Colonic mucosa (tissue), 4 donors: ENCODE measurements at regions not wholly inside any gene's neighbourhood (a gene's known extent, or its start where the extent isn't known, plus 50 kb on each side); places are given as distances from the start of the nearest gene placed in this dataset.

Experiments
- DNase-seq: peaks from one replicate; pipeline ENCODE4 v3.0.0-alpha.2; 2020
- H3K27ac ChIP-seq: fragments of 200-600 bp; one replicate; pipeline ENCODE4 v1.8.0; 2021
- H3K27me3 ChIP-seq: fragments of 200-600 bp; one replicate; pipeline ENCODE4 v1.8.0; 2021
- H3K36me3 ChIP-seq: fragments of 200-600 bp; one replicate; pipeline ENCODE4 v1.8.0; 2021
- H3K4me1 ChIP-seq: fragments of 200-600 bp; one replicate; pipeline ENCODE4 v1.8.0; 2021; ENCODE audit warnings: mild to moderate bottlenecking
- H3K4me3 ChIP-seq: fragments of 200-600 bp; one replicate; pipeline ENCODE4 v1.8.0; 2021
- H3K9ac ChIP-seq, 2 donors: one replicate each; pipeline ENCODE4 v1.7.0; 2013; ENCODE audit warnings: control low read depth in 2 of 2, low read depth in 2 of 2, low read length in 2 of 2
- H3K9me3 ChIP-seq: fragments of 200-600 bp; one replicate; pipeline ENCODE4 v1.8.0; 2021
- intact Hi-C: fragments of 100-400 bp; cut with DNase I; formaldehyde crosslinking; loops from one replicate; pipeline ENCODE4 v1.14.1; 2022
- TF ChIP-seq, protein P1 (sequence below): fragments of 200-600 bp; IDR thresholded peaks from one replicate; pipeline ENCODE4 v1.8.0; 2022; ENCODE audit warnings: antibody characterized with exemption, mild to moderate bottlenecking
- donor health status: healthy.
- donor health status: DM: no; HTN: no; CAD: no.
- donor health status: DM: no; HTN: no; CAD: no.

GRCh38 chr4:175109933-175110332 lies 191.8 kb downstream of the ADAM29 start:
- no peak overlapping the region for H3K4me3 ChIP-seq
- no peak for DNase-seq

DNA sequence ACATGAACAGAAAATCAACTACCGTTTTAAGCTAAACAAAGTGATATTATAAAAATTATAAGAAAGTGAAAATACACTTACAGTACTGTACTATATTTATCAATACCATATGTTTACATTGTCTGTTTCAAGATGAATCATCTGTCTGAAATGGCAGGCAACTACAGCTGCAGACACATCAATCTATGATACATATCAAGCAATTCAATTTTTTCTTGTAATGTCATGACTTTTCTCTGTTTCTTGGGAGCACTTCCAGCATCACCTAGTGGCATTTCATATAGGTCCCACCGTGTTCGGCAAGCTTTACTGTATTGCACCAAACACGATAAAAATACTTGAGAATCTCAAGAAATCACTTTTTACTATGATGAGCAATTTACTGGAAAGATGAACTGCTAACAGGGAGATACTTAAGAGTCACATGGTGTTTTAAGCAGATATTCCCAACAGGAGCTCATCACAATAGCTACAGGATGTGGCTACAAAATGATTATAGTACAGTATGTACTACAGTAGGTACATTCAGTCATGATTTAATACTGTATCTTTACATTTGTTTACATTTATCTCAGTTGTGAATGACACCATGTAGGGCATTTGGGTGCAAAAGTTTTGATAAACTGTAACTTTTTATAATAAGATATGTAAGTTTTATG lies 207.4 kb downstream of the ADAM29 start:
- no peak for DNase-seq
- Histone ChIP-seq H3K9me3 (no peaks in the 10 kb centered on the region), H3K36me3 (no peaks in the 10 kb centered on the region), H3K4me1 (no peaks in the 10 kb centered on the region), H3K27ac (no peak overlapping the region), H3K9ac (no peak overlapping the region), H3K4me3 (no peak overlapping the region), H3K27me3 (no peaks in the 10 kb centered on the region)
- TF ChIP-seq, protein P1, sequence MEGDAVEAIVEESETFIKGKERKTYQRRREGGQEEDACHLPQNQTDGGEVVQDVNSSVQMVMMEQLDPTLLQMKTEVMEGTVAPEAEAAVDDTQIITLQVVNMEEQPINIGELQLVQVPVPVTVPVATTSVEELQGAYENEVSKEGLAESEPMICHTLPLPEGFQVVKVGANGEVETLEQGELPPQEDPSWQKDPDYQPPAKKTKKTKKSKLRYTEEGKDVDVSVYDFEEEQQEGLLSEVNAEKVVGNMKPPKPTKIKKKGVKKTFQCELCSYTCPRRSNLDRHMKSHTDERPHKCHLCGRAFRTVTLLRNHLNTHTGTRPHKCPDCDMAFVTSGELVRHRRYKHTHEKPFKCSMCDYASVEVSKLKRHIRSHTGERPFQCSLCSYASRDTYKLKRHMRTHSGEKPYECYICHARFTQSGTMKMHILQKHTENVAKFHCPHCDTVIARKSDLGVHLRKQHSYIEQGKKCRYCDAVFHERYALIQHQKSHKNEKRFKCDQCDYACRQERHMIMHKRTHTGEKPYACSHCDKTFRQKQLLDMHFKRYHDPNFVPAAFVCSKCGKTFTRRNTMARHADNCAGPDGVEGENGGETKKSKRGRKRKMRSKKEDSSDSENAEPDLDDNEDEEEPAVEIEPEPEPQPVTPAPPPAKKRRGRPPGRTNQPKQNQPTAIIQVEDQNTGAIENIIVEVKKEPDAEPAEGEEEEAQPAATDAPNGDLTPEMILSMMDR: no peak
- intact Hi-C loops: no loop called here

More at GRCh38 chr4:175109933-175110332, 191.8 kb downstream of the ADAM29 start:
- TF ChIP-seq, protein P1: no peak
- no peaks in the 10 kb centered on the region for H3K27me3 ChIP-seq
- no peaks in the 10 kb centered on the region for H3K4me1 ChIP-seq
- no peak overlapping the region for H3K27ac ChIP-seq
- H3K9ac ChIP-seq: no peak overlapping the region
- H3K36me3 ChIP-seq: no peaks in the 10 kb centered on the region
- peaks cover 4% of the 10 kb centered on the region for H3K9me3 ChIP-seq
- intact Hi-C loops: no loop called here

DNA sequence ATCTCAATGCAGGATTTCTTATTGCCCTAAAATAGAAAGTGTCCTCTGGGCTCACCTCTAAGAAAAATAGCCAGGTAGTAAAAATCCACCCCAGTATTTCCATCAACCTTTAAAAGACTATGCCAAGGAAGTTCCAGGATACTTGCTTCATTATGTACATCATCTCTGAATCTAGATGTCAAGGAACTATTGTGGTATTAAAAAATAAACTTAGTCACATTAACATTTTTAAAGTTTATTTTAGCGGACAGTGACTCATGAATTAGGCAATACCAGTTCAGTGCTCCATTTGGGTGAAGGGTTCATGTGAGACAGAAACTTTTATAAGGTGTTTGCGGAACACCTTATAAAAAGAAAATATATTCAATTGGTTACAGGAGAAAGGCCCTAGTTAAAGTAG lies 209.2 kb downstream of the ADAM29 start:
- no peak overlapping the region for H3K27ac ChIP-seq
- intact Hi-C loops: no loop called here
- no peak for DNase-seq
- no peak overlapping the region for H3K9ac ChIP-seq
- H3K36me3 ChIP-seq: no peaks in the 10 kb centered on the region
- no peaks in the 10 kb centered on the region for H3K4me1 ChIP-seq
- TF ChIP-seq, protein P1: no peak
- no peaks in the 10 kb centered on the region for H3K9me3 ChIP-seq
- no peak overlapping the region for H3K4me3 ChIP-seq
- no peaks in the 10 kb centered on the region for H3K27me3 ChIP-seq

GRCh38 chr4:175129797-175130196 lies 211.6 kb downstream of the ADAM29 start:
- intact Hi-C loops: no loop called here
- Histone ChIP-seq H3K36me3 (no peaks in the 10 kb centered on the region), H3K9ac (no peak overlapping the region), H3K27me3 (no peaks in the 10 kb centered on the region), H3K4me1 (no peaks in the 10 kb centered on the region), H3K9me3 (no peaks in the 10 kb centered on the region), H3K4me3 (no peak overlapping the region), H3K27ac (no peak overlapping the region)
- DNase-seq: no peak
- TF ChIP-seq, protein P1: no peak

- H3K27ac ChIP-seq: no peak overlapping the region
- intact Hi-C loops: no loop called here
Measured at GRCh38 chr4:175139205-175139604, 221.0 kb downstream of the ADAM29 start.

More at GRCh38 chr4:175139205-175139604, 221.0 kb downstream of the ADAM29 start:
- TF ChIP-seq, protein P1: no peak
- no peaks in the 10 kb centered on the region for H3K27me3 ChIP-seq
- H3K9ac ChIP-seq: no peak overlapping the region
- no peak overlapping the region for H3K4me3 ChIP-seq
- no peaks in the 10 kb centered on the region for H3K36me3 ChIP-seq
- no peak for DNase-seq
- no peaks in the 10 kb centered on the region for H3K9me3 ChIP-seq
- H3K4me1 ChIP-seq: no peaks in the 10 kb centered on the region
